Occipital lobe (tissue), 1 donor: ENCODE measurements at regions not wholly inside any gene's neighbourhood (a gene's known extent, or its start where the extent isn't known, plus 50 kb on each side); places are given as distances from the start of the nearest gene placed in this dataset.

Source experiments
- DNase-seq: peaks from one replicate; lab custom pipeline; 2025; lab: John Stamatoyannopoulos, UW

GRCh38 chr5:174234388-174234787 is 188.9 kb downstream of the NSG2 start:
- DNase-seq: no peak

DNA sequence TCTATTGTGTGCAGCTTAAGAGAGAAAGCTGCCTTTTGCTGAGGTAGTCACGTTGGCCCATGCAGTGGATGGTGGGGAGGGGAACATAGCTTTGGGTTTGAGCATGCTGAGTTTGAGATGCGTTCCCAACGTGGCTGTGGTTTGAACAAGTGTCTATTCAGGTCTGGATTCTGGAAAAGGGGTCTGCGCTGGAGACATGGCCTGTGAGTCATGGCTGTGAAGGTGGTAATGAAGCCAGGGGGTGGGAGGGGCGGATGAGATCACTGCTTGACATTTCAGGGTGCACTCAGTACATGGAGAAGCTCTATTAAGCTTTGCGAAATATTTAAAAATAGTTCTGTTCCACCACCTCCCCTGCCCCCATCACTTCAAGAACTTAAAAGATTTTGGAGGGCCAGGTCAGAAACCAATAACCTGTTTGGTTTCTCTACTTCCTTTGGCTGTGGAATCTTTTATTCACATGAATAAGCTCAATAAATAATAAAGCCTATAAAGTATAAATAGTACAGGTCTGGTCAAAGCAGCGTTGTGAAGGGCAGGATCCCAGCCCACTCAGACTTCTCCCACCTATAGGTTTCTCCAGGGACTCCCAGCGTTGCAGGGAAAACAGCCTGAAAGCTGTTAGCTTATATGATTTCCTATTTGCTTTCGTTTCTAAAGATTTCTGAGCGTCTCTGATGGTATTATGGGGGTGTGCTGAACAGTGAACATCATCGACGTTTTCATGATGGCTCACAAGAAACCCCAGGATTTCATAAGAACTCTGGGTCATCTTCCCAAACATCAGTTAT is 189.9 kb downstream of the NSG2 start:
- no peak for DNase-seq

GRCh38 chr5:174236070-174236469 is 190.6 kb downstream of the NSG2 start:
- DNase-seq: no peak

- DNase-seq: no peak
These were observed 194.2 kb downstream of the NSG2 start for GRCh38 chr5:174239718-174240117.

- no peak for DNase-seq
These were observed 197.1 kb downstream of the NSG2 start for GRCh38 chr5:174242573-174242972.

GRCh38 chr5:174243904-174244303 is 198.4 kb downstream of the NSG2 start:
- DNase-seq: no peak

- no peak for DNase-seq
These were observed 200.1 kb downstream of the NSG2 start for GRCh38 chr5:174245516-174246075.

DNA sequence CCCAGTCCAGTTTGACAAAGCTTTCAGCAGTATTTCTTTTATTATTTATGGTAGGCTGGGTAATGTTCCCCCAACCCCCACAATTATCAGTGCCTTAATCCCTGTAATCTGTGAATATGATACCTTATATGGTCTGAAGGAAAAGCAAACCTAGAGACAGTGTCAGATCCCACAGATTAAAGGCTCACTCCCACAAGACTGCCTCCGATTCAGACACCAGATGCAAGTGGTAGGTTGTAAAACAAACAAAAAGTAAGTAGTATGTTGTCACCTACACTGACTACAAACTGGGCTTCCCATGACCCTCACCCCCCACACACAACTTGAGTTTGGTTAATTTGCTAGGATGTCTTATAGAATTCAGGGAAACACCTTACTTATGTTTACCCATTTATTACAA is 201.2 kb downstream of the NSG2 start:
- no peak for DNase-seq

DNA sequence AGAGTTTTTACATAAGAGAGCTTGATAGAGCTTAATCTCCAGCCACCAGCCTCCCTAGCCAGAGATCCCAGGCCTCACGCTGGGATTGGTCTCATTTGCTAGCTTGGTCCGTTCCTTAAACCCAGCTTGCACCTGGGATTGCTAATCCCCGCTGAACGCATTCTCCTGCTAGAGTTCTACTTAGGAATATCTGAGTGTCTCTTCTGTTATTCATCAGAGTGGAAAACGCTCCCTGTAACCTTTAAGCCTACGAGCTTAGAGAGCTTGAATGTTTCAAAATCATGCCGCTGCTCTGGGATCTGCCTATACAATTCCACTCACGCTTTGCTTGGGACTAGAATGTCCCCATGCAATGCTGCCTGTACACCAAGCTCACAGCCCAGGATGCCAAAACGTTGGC is 201.8 kb downstream of the NSG2 start:
- no peak for DNase-seq

- DNase-seq: no peak
These were observed 205.9 kb downstream of the NSG2 start for GRCh38 chr5:174251305-174252000.

DNA sequence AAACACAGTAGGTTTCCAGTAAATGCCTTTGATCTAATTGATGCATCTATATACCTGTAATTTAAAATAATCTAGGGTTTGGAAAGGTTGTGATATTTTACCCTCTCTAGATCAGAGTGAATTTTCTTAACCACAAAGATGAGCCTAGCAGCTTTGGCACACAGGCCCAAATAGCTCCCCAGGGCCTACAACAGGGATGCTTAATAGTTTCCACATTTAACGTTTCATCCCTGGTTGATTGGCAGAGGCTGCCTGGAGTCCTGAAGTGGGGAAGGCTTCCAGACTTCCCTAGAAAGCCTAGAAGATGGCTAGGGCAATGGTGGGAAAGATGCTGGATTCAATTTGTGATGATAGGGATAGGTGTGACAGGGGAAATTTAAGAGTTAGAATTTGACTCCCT is 206.6 kb downstream of the NSG2 start:
- DNase-seq: no peak

GRCh38 chr5:174259696-174260420 is 214.4 kb downstream of the NSG2 start:
- DNase-seq: no peak

- no peak for DNase-seq
These were observed 225.8 kb downstream of the NSG2 start for GRCh38 chr5:174271316-174271715.

DNA sequence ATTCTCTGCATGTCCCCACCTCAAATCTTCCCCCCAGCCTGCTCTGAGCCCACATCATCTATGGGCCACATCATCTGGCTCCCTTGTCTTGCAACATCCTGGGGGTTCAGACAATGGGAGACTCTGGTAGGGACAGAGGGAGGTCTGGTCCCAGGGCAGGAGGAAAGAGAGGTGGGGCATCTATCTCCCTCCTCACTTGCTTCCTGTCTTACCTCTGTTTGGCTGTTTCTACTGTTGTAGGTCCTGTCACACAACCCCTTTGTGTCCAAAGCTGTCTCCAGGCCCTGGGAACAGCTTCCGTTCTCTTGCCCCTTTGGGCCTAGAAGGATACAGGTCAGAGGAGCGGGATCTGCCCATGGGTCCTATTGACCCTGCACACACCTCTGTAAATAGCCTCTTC is 227.2 kb downstream of the NSG2 start:
- DNase-seq: no peak

DNA sequence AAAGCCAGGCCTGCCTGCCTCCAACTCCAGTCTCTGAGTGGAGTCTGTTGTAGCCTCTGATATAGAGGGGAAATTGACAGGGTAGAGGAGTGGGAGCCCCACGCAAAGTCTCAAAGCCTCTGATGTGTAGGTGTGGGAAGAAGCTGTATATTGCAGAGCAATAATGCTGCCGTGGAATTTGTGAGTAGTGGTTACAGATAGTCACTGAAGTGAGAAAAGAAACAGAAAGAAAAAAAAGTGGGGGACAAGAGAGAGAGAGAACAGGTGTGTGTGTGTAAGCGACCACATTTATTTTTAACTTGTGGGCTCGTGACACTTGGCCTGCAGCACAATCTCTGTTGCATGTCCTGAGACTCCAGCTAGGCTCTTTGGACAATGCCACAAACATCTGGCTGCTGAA is 227.8 kb downstream of the NSG2 start:
- no peak for DNase-seq

GRCh38 chr5:174275959-174276358 is 230.5 kb downstream of the NSG2 start:
- DNase-seq: no peak

DNA sequence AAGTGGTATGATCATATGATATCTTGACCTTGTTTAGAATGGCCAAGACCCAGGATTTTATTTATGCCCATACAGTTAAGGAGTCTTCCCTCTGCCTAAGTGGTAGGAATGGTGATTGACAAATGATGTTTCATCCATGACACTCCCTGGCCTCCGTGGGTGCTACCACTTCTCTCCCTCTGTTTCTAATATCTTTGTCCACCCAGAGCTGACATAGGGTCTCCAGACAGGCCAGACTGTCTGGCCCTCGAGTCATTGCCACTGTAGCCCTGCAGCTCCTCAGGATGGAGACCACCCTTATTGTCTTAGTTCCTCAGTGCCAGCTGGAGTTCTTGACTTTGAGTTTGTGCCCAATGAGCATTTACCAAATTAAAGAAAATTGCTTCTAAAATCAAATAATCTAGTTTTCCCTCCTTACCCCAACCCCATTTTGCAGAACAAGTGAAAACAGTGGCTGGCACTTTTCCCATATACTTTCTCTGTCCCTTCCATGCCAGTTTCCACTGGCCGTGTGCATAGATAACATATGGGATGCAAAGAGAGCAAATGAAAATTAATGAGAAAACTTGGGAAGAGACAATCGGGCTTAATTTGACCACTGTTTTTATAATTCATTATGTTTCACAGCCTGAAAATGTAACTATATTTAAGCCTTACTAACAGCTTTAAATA is 235.7 kb downstream of the NSG2 start:
- no peak for DNase-seq

GRCh38 chr5:174281855-174282254 is 236.3 kb downstream of the NSG2 start:
- DNase-seq: no peak

- DNase-seq: no peak
These were observed 236.9 kb downstream of the NSG2 start for GRCh38 chr5:174282391-174282790.

GRCh38 chr5:174283211-174284005 is 237.9 kb downstream of the NSG2 start:
- DNase-seq: no peak

DNA sequence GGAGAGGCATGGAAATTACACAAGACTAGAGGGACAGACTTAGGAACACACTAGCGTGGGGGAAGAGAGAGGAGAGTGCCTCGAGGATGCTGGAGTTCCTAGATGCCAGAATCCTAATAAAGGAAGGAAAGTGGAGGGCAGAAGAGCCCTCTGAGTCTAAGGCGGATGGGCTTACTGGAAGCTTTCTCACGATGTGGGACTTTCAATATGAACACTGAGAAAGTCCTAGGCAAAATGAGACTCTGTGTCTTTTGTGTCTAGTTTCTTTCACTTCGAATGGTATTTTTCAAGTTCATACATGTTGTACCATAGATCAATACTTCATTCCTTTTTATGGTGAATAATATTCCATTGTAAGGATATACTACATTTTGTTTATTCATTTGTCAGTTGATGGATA is 239.4 kb downstream of the NSG2 start:
- DNase-seq: no peak
